ENCODE measurements at regions not wholly inside any gene's neighbourhood (a gene's known extent, or its start where the extent isn't known, plus 50 kb on each side); places are given as distances from the start of the nearest gene placed in this dataset.

GRCh38 chr3:3927198-3927597 lies 128.0 kb downstream of the LRRN1 start:
- TF ChIP-seq CTCF (IDR thresholded peaks at IDR 0.05): no peak
- no peak for TF ChIP-seq POLR2A (IDR thresholded peaks at IDR 0.05)
